Cardiac muscle cell (in vitro differentiated cells and primary cell): ENCODE measurements at regions not wholly inside any gene's neighbourhood (a gene's known extent, or its start where the extent isn't known, plus 50 kb on each side); places are given as distances from the start of the nearest gene placed in this dataset.

ENCODE experiments used
- DNase-seq, 2 donors: peaks; one replicate each; pipeline versions ENCODE4 v3.0.0 to v3.0.0-alpha.2; 2010 to 2017; ENCODE audit warnings: low read depth in 1 of 2, low spot score in 1 of 2
- H3K27ac ChIP-seq: fragments of 200-600 bp; sonication (generic); 2 replicates; pipeline ENCODE4 v1.5.1; 2016
- H3K27me3 ChIP-seq: fragments of 200-600 bp; sonication (generic); 2 replicates; pipeline ENCODE4 v1.6.0; 2016; ENCODE audit warnings: control low read depth
- H3K36me3 ChIP-seq: fragments of 200-600 bp; sonication (generic); 2 replicates; pipeline ENCODE4 v1.5.1; 2016; ENCODE audit warnings: control low read depth
- H3K4me1 ChIP-seq: fragments of 200-600 bp; sonication (generic); 2 replicates; pipeline ENCODE4 v1.8.1; 2017; ENCODE audit warnings: low read depth, mild to moderate bottlenecking, mixed run types
- H3K4me3 ChIP-seq: fragments of 200-600 bp; sonication (generic); 2 replicates; pipeline ENCODE4 v1.5.1; 2016; ENCODE audit warnings: mild to moderate bottlenecking
- H3K9me3 ChIP-seq: fragments of 200-600 bp; sonication (generic); 2 replicates; pipeline ENCODE4 v1.5.1; 2017; ENCODE audit warnings: low read depth, mild to moderate bottlenecking, control low read depth
- CTCF ChIP-seq: IDR thresholded peaks from 2 replicates; pipeline ENCODE4 v1.5.1; 2012; ENCODE audit warnings: low read depth, mild to moderate bottlenecking, low read length

GRCh38 chr13:34464011-34464410, 478.1 kb upstream of the NBEA start:
- H3K9me3 ChIP-seq = no peaks in the 10 kb centered on the region
- H3K36me3 ChIP-seq = no peaks in the 10 kb centered on the region
- H3K4me3 ChIP-seq = no peak overlapping the region
- DNase-seq = peak in 1 of 2 donors; percentile 15
- TF ChIP-seq CTCF = no peak
- H3K27ac ChIP-seq = no peak overlapping the region
- no peaks in the 10 kb centered on the region for H3K4me1 ChIP-seq
- no peaks in the 10 kb centered on the region for H3K27me3 ChIP-seq

- H3K9me3 ChIP-seq = no peaks in the 10 kb centered on the region
- no peak for TF ChIP-seq CTCF
- H3K4me3 ChIP-seq = no peak overlapping the region
- H3K4me1 ChIP-seq = no peaks in the 10 kb centered on the region
- no peak overlapping the region for H3K27ac ChIP-seq
- no peaks in the 10 kb centered on the region for H3K27me3 ChIP-seq
- DNase-seq = no peak
- no peaks in the 10 kb centered on the region for H3K36me3 ChIP-seq
Observed at GRCh38 chr13:34465423-34465922, 476.6 kb upstream of the NBEA start.

GRCh38 chr13:34466301-34466700, 475.8 kb upstream of the NBEA start:
- Histone ChIP-seq H3K9me3 (no peaks in the 10 kb centered on the region), H3K27ac (no peak overlapping the region), H3K27me3 (no peaks in the 10 kb centered on the region), H3K4me1 (no peaks in the 10 kb centered on the region), H3K4me3 (no peak overlapping the region), H3K36me3 (no peaks in the 10 kb centered on the region)
- DNase-seq = no peak
- no peak for TF ChIP-seq CTCF

GRCh38 chr13:34467450-34468083, 474.5 kb upstream of the NBEA start:
- DNase-seq = no peak
- H3K36me3 ChIP-seq = no peaks in the 10 kb centered on the region
- no peak for TF ChIP-seq CTCF
- no peak overlapping the region for H3K27ac ChIP-seq
- no peaks in the 10 kb centered on the region for H3K4me1 ChIP-seq
- H3K4me3 ChIP-seq = no peak overlapping the region
- no peaks in the 10 kb centered on the region for H3K27me3 ChIP-seq
- H3K9me3 ChIP-seq = no peaks in the 10 kb centered on the region

- H3K36me3 ChIP-seq = no peaks in the 10 kb centered on the region
- no peaks in the 10 kb centered on the region for H3K27me3 ChIP-seq
- no peaks in the 10 kb centered on the region for H3K4me1 ChIP-seq
- H3K9me3 ChIP-seq = no peaks in the 10 kb centered on the region
- H3K27ac ChIP-seq = no peak overlapping the region
- H3K4me3 ChIP-seq = no peak overlapping the region
- peak in 1 of 2 donors; percentile 40 for DNase-seq
- no peak for TF ChIP-seq CTCF
Observed at GRCh38 chr13:34469196-34469986, 472.7 kb upstream of the NBEA start.
